GM23338 (cell line): ENCODE measurements at regions not wholly inside any gene's neighbourhood (a gene's known extent, or its start where the extent isn't known, plus 50 kb on each side); places are given as distances from the start of the nearest gene placed in this dataset.

Experiments
- ATAC-seq: fragments of 200-7000 bp; cut with Tn5 transposase; 3 replicates; pipeline ENCODE4 v1.9.1; 2020
- DNase-seq: peaks from one replicate; pipeline ENCODE4 v3.0.0-alpha.2; 2015; ENCODE audit warnings: low spot score
- H2AFZ ChIP-seq: fragments of 200-600 bp; sonication (generic); 2 replicates; pipeline ENCODE4 v1.8.0; 2016; ENCODE audit warnings: antibody characterized with exemption, mild to moderate bottlenecking, moderate library complexity
- H3F3A ChIP-seq: fragments of 200-600 bp; sonication (generic); replicated peaks from 2 replicates; pipeline ENCODE4 v1.8.0; 2017; ENCODE audit warnings: antibody characterized with exemption, mixed run types, low read depth
- H3K27ac ChIP-seq: fragments of 200-600 bp; sonication (generic); 2 replicates; pipeline ENCODE4 v1.6.1; 2016; ENCODE audit warnings: low read depth
- H3K27me3 ChIP-seq: fragments of 200-600 bp; sonication (generic); 2 replicates; pipeline ENCODE4 v1.8.0; 2016; ENCODE audit warnings: mild to moderate bottlenecking, mixed run types, moderate library complexity; ENCODE audit not compliant: insufficient read depth
- H3K36me3 ChIP-seq: fragments of 200-600 bp; sonication (generic); 2 replicates; pipeline ENCODE4 v1.8.0; 2016; ENCODE audit warnings: mild to moderate bottlenecking; ENCODE audit not compliant: insufficient read depth
- H3K4me1 ChIP-seq: fragments of 200-600 bp; sonication (generic); 2 replicates; pipeline ENCODE4 v1.8.0; 2016; ENCODE audit warnings: mild to moderate bottlenecking, moderate library complexity; ENCODE audit not compliant: insufficient read depth
- H3K4me2 ChIP-seq: fragments of 200-600 bp; sonication (generic); 2 replicates; pipeline ENCODE4 v1.7.1; 2017; ENCODE audit warnings: mixed run types
- H3K4me3 ChIP-seq: fragments of 200-600 bp; sonication (generic); 2 replicates; pipeline ENCODE4 v1.6.1; 2016; ENCODE audit warnings: mixed run types
- H3K79me2 ChIP-seq: fragments of 200-600 bp; sonication (generic); replicated peaks from 2 replicates; pipeline ENCODE4 v1.8.0; 2017; ENCODE audit warnings: mild to moderate bottlenecking; ENCODE audit not compliant: insufficient read depth
- H3K9me2 ChIP-seq: fragments of 200-600 bp; sonication (generic); 2 replicates; pipeline ENCODE4 v1.8.0; 2017; ENCODE audit not compliant: insufficient read depth
- H4K20me1 ChIP-seq: fragments of 200-600 bp; sonication (generic); replicated peaks from 2 replicates; pipeline ENCODE4 v1.8.0; 2017; ENCODE audit warnings: mild to moderate bottlenecking; ENCODE audit not compliant: insufficient read depth
- H3K27ac Mint-ChIP-seq: 2 replicates; pipeline ENCODE4 v1.8.0; 2020; ENCODE audit warnings: inconsistent platforms, mild to moderate bottlenecking, moderate library complexity, mixed read lengths
- H3K27me3 Mint-ChIP-seq: 3 replicates; pipeline ENCODE4 v1.8.0; 2022; ENCODE audit warnings: low read depth, mild to moderate bottlenecking, moderate library complexity, mixed read lengths, inconsistent platforms; ENCODE audit not compliant: insufficient read depth, poor library complexity
- H3K36me3 Mint-ChIP-seq: 3 replicates; pipeline ENCODE4 v1.8.0; 2021; ENCODE audit warnings: low read depth, mild to moderate bottlenecking, inconsistent platforms, moderate library complexity, mixed read lengths
- H3K4me1 Mint-ChIP-seq: 3 replicates; pipeline ENCODE4 v1.8.0; 2020; ENCODE audit warnings: mild to moderate bottlenecking, inconsistent platforms, mixed read lengths
- H3K4me3 Mint-ChIP-seq: 3 replicates; pipeline ENCODE4 v1.8.0; 2021; ENCODE audit warnings: moderate library complexity, mild to moderate bottlenecking, inconsistent platforms, mixed read lengths
- H3K9me3 Mint-ChIP-seq: 3 replicates; pipeline ENCODE4 v1.8.0; 2020; ENCODE audit warnings: moderate library complexity, mild to moderate bottlenecking, inconsistent platforms, mixed read lengths
- CREB1 ChIP-seq: fragments of 250-450 bp; sonication (Bioruptor Pico); IDR thresholded peaks from 2 replicates; pipeline ENCODE4 v1.5.0; 2020; ENCODE audit warnings: low read depth, mild to moderate bottlenecking, moderate library complexity
- CTCF ChIP-seq, 2 experiments: fragments of 200-600 bp in 1 of 2; sonication (generic) in 1 of 2; conservative IDR thresholded peaks; 2 replicates each; pipeline versions ENCODE4 v1.5.1 to v1.6.1; 2016 to 2017; ENCODE audit warnings: antibody characterized with exemption in 2 of 2, low read depth in 2 of 2, mild to moderate bottlenecking in 2 of 2, moderate library complexity in 1 of 2
- ETS1 ChIP-seq: IDR thresholded peaks from 2 replicates; pipeline ENCODE4 v1.6.1; 2016; ENCODE audit warnings: antibody characterized with exemption
- EZH2 ChIP-seq: fragments of 200-600 bp; sonication (generic); IDR thresholded peaks from one replicate; pipeline ENCODE4 v1.8.0; 2017; ENCODE audit warnings: antibody characterized with exemption, mild to moderate bottlenecking, low read depth; ENCODE audit not compliant: unreplicated experiment
- EZH2phosphoT487 ChIP-seq: fragments of 200-600 bp; sonication (generic); IDR thresholded peaks from one replicate; pipeline ENCODE4 v1.8.1; 2018; ENCODE audit warnings: antibody characterized with exemption; ENCODE audit not compliant: unreplicated experiment
- JUNB ChIP-seq: IDR thresholded peaks from one replicate; pipeline ENCODE4 v1.6.1; 2016; ENCODE audit warnings: antibody characterized with exemption; ENCODE audit not compliant: unreplicated experiment
- NANOG ChIP-seq: IDR thresholded peaks from 2 replicates; pipeline ENCODE4 v1.6.1; 2016; ENCODE audit warnings: antibody characterized with exemption, borderline replicate concordance
- POLR2AphosphoS5 ChIP-seq: IDR thresholded peaks from 2 replicates; pipeline ENCODE4 v1.6.1; 2016; ENCODE audit warnings: antibody characterized with exemption, low read depth
- REST ChIP-seq: IDR thresholded peaks from one replicate; pipeline ENCODE4 v1.6.1; 2018; ENCODE audit warnings: antibody characterized with exemption; ENCODE audit not compliant: unreplicated experiment
- STAT1 ChIP-seq: IDR thresholded peaks from one replicate; pipeline ENCODE4 v1.6.1; 2016; ENCODE audit warnings: antibody characterized with exemption; ENCODE audit not compliant: unreplicated experiment
- ZNF114 ChIP-seq: fragments of 250-450 bp; sonication (Bioruptor Pico); IDR thresholded peaks from 2 replicates; pipeline ENCODE4 v1.5.0; 2020; ENCODE audit warnings: mild to moderate bottlenecking, moderate library complexity
- ZNF331 ChIP-seq: fragments of 250-450 bp; sonication (Bioruptor Pico); IDR thresholded peaks from 2 replicates; pipeline ENCODE4 v1.5.0; 2020; ENCODE audit warnings: low read depth, mild to moderate bottlenecking, moderate library complexity
- ZNF462 ChIP-seq: fragments of 250-450 bp; sonication (Bioruptor Pico); IDR thresholded peaks from 2 replicates; pipeline ENCODE4 v1.5.0; 2020; ENCODE audit warnings: mild to moderate bottlenecking, moderate library complexity

- H3K36me3 Mint-ChIP-seq: no peaks in the 10 kb centered on the region
- Histone ChIP-seq H3K9me2 (no peaks in the 10 kb centered on the region), H3K27me3 (no peaks in the 10 kb centered on the region), H4K20me1 (no peaks in the 10 kb centered on the region), H3F3A (no peaks in the 10 kb centered on the region), H3K36me3 (no peaks in the 10 kb centered on the region), H3K27ac (no peak overlapping the region), H3K4me3 (no peak overlapping the region), H3K4me2 (no peak overlapping the region), H2AFZ (no peak overlapping the region), H3K4me1 (0 out of 2 replicates have a peak, but pooled peaks cover 5% of the 10 kb centered on the region), H3K79me2 (no peaks in the 10 kb centered on the region)
- no peak overlapping the region for H3K4me3 Mint-ChIP-seq
- TF ChIP-seq ZNF331 (CRISPR knock-in tag) (no peak), JUNB (no peak), CTCF (conservative IDR thresholded peaks at IDR 0.05; ENCODE audit: low read depth in 2 of 2) (no peak), ZNF462 (CRISPR knock-in tag) (no peak), NANOG (no peak), ETS1 (no peak), EZH2phosphoT487 (no peak), POLR2AphosphoS5 (no peak), ZNF114 (CRISPR knock-in tag) (no peak), REST (no peak), CREB1 (no peak), EZH2 (no peak), STAT1 (no peak)
- ATAC-seq: peak; percentile 29; the same call in 1 of the 3 replicates
- H3K27ac Mint-ChIP-seq: no peak overlapping the region
- peaks cover 6% of the 10 kb centered on the region; the same call in 2 of the 3 replicates for H3K4me1 Mint-ChIP-seq
- DNase-seq: peak; percentile 19
- H3K9me3 Mint-ChIP-seq: no peaks in the 10 kb centered on the region
- no peaks in the 10 kb centered on the region for H3K27me3 Mint-ChIP-seq
These were observed 483.8 kb downstream of the NOVA1 start for GRCh38 chr14:26113911-26114640.
